Mammary epithelial cell (primary cell): ENCODE measurements at regions not wholly inside any gene's neighbourhood (a gene's known extent, or its start where the extent isn't known, plus 50 kb on each side); places are given as distances from the start of the nearest gene placed in this dataset.

Source experiments
- CTCF ChIP-seq, 2 donors: IDR thresholded peaks in 1 of 2; conservative IDR thresholded peaks in 1 of 2; 2 replicates each; pipeline ENCODE4 v1.5.1; 2011 to 2012; ENCODE audit warnings: inconsistent platforms in 2 of 2, low read length in 2 of 2, mild to moderate bottlenecking in 2 of 2, control low read depth in 1 of 2, low read depth in 1 of 2; ENCODE audit not compliant: insufficient read depth in 1 of 2; ENCODE audit errors: extremely low read depth in 1 of 2
- EZH2 ChIP-seq: IDR thresholded peaks from 2 replicates; pipeline ENCODE4 v1.6.1; 2012; ENCODE audit warnings: low read length, inconsistent platforms, borderline replicate concordance

- no peak for TF ChIP-seq CTCF (conservative IDR thresholded peaks at IDR 0.05 in 1 of 2, IDR thresholded peaks at IDR 0.05 in 1 of 2; ENCODE audit: extremely low read depth in 1 of 2, insufficient read depth in 1 of 2, low read depth in 1 of 2, low read length in 2 of 2)
- no peak for TF ChIP-seq EZH2
These were observed 414.7 kb upstream of the CCNG1 start for GRCh38 chr5:163022582-163023128.
